HCT116 (cell line): ENCODE measurements at regions not wholly inside any gene's neighbourhood (a gene's known extent, or its start where the extent isn't known, plus 50 kb on each side); places are given as distances from the start of the nearest gene placed in this dataset.

Experiments used
- ATAC-seq: fragments of 200-7000 bp; cut with Tn5 transposase; 2 replicates; pipeline ENCODE4 v1.9.1; 2020; ENCODE audit warnings: mild to moderate bottlenecking, moderate library complexity
- BruUV-seq: library from RNA; stranded (reverse); fragments of 400-500 nt; replicated peaks from 2 replicates; lab custom pipeline; 2021; lab: Mats Ljungman, UMichigan
- CTCF ChIA-PET: fragments of 300-600 bp; sonication (Branson Sonifier 250); formaldehyde crosslinking; loops from one replicate; lab custom pipeline; 2021; ENCODE audit warnings: antibody characterized with exemption; lab: Charles Lee
- POLR2A ChIA-PET: fragments of 300-600, 350-600 bp; sonication (Branson Sonifier 250); formaldehyde crosslinking; loops from one replicate; lab custom pipeline; 2021; ENCODE audit warnings: antibody characterized with exemption; lab: Charles Lee
- RAD21 ChIA-PET, 2 experiments: fragments of 300-600 bp; sonication (Branson Sonifier 250); formaldehyde crosslinking; loops; one replicate each; lab custom pipeline; 2023; ENCODE audit warnings: low total read pairs in 2 of 2; ENCODE audit not compliant: uncharacterized antibody in 2 of 2, unreplicated experiment in 2 of 2, low non-redundant PET in 1 of 2; lab: Charles Lee
- DNase-seq: peaks from one replicate; pipeline ENCODE4 v3.0.0-alpha.2; 2010; ENCODE audit warnings: low read depth, low spot score
- H2AFZ ChIP-seq: fragments of 200-600 bp; shearing (Covaris generic), sonication (generic); 2 replicates; pipeline ENCODE4 v1.6.1; 2017; ENCODE audit warnings: low read depth, mixed run types, mixed read lengths, antibody characterized with exemption, low read length; ENCODE audit not compliant: poor library complexity, severe bottlenecking
- H3K27ac ChIP-seq: 2 replicates; pipeline ENCODE4 v1.5.1; 2012; ENCODE audit warnings: low read depth, low read length
- H3K27me3 ChIP-seq: fragments of 200-600 bp; sonication (generic); 2 replicates; pipeline ENCODE4 v1.6.1; 2016; ENCODE audit warnings: mixed run types, low read length, mixed read lengths; ENCODE audit not compliant: insufficient read depth
- H3K36me3 ChIP-seq, 2 experiments: fragments of 200-500 bp in 1 of 2; fragments of 200-600 bp in 1 of 2; sonication (Bioruptor generic) in 1 of 2; sonication (generic) in 1 of 2; 2 replicates each; pipeline versions ENCODE4 v1.5.1 to v1.6.1; 2014 to 2016; ENCODE audit warnings: low read length in 2 of 2, inconsistent platforms in 1 of 2, mixed read lengths in 1 of 2, mixed run types in 1 of 2; ENCODE audit not compliant: insufficient read depth in 2 of 2, control insufficient read depth in 1 of 2
- H3K4me1 ChIP-seq, 2 experiments: fragments of 200-600 bp in 1 of 2; sonication (generic) in 1 of 2; 2 replicates each; pipeline versions ENCODE4 v1.5.1 to v1.6.1; 2012 to 2017; ENCODE audit warnings: low read length in 2 of 2, inconsistent platforms in 1 of 2, mild to moderate bottlenecking in 1 of 2, mixed read lengths in 1 of 2, mixed run types in 1 of 2, moderate library complexity in 1 of 2; ENCODE audit not compliant: insufficient read depth in 2 of 2, control insufficient read depth in 1 of 2
- H3K4me2 ChIP-seq: fragments of 200-600 bp; sonication (generic); 2 replicates; pipeline ENCODE4 v1.6.1; 2017; ENCODE audit warnings: mixed run types, low read length, mixed read lengths
- H3K4me3 ChIP-seq, 2 experiments: fragments of 200-600 bp in 1 of 2; sonication (generic) in 1 of 2; replicated peaks in 1 of 2; 2 replicates each; pipeline ENCODE4 v1.5.1; 2011 to 2016; ENCODE audit warnings: low read length in 2 of 2, control low read depth in 1 of 2, low read depth in 1 of 2, mild to moderate bottlenecking in 1 of 2, mixed read lengths in 1 of 2, mixed run types in 1 of 2
- H3K79me2 ChIP-seq: fragments of 200-600 bp; sonication (generic); 2 replicates; pipeline ENCODE4 v1.6.1; 2017; ENCODE audit warnings: mild to moderate bottlenecking, mixed run types, low read length, moderate library complexity, mixed read lengths; ENCODE audit not compliant: insufficient read depth
- H3K9ac ChIP-seq: fragments of 200-600 bp; sonication (generic); 2 replicates; pipeline ENCODE4 v1.6.1; 2016; ENCODE audit warnings: low read length, mixed read lengths
- H3K9me2 ChIP-seq: fragments of 200-600 bp; sonication (generic), shearing (Covaris generic); 2 replicates; pipeline ENCODE4 v1.6.1; 2017; ENCODE audit warnings: mixed run types, mild to moderate bottlenecking, moderate library complexity; ENCODE audit not compliant: insufficient read depth
- H3K9me3 ChIP-seq, 2 experiments: fragments of 200-500 bp in 1 of 2; fragments of 200-600 bp in 1 of 2; sonication (Bioruptor generic) in 1 of 2; sonication (generic) in 1 of 2; 2 replicates each; pipeline ENCODE4 v1.6.1; 2014 to 2017; ENCODE audit warnings: low read length in 2 of 2, mixed read lengths in 2 of 2, inconsistent platforms in 1 of 2, low read depth in 1 of 2, mild to moderate bottlenecking in 1 of 2, mixed run types in 1 of 2, moderate library complexity in 1 of 2; ENCODE audit not compliant: control insufficient read depth in 1 of 2, insufficient read depth in 1 of 2
- H4K20me1 ChIP-seq: fragments of 200-600 bp; sonication (generic), shearing (Covaris generic); 2 replicates; pipeline ENCODE4 v1.6.1; 2017; ENCODE audit warnings: mixed run types, mild to moderate bottlenecking, moderate library complexity; ENCODE audit not compliant: insufficient read depth
- ATF3 ChIP-seq: IDR thresholded peaks from 2 replicates; pipeline ENCODE4 v1.6.1; 2012
- CBX3 ChIP-seq: IDR thresholded peaks from 2 replicates; pipeline ENCODE4 v1.6.1; 2012; ENCODE audit warnings: low read depth
- POLR2A ChIP-seq: IDR thresholded peaks from 2 replicates; pipeline ENCODE4 v1.7.0; 2011; ENCODE audit warnings: borderline replicate concordance; ENCODE audit not compliant: insufficient read depth, insufficient read length; ENCODE audit errors: extremely low read depth
- SRF ChIP-seq: IDR thresholded peaks from 2 replicates; pipeline ENCODE4 v1.6.1; 2012; ENCODE audit warnings: low read depth
- ZNF274 ChIP-seq: fragments of 200-500 bp; sonication (Bioruptor generic); IDR thresholded peaks from 2 replicates; pipeline ENCODE4 v1.6.1; 2014; ENCODE audit warnings: mild to moderate bottlenecking, low read depth, low read length, inconsistent platforms
- intact Hi-C: fragments of 100-400 bp; cut with micrococcal nuclease; formaldehyde crosslinking; loops from 2 replicates; pipeline ENCODE4 v1.10.0; 2022

- Histone ChIP-seq H2AFZ (no peak overlapping the region), H3K9me3 (no peaks in the 10 kb centered on the region), H4K20me1 (no peaks in the 10 kb centered on the region), H3K4me2 (no peak overlapping the region), H3K79me2 (no peaks in the 10 kb centered on the region), H3K9me2 (no peaks in the 10 kb centered on the region), H3K9ac (no peak overlapping the region), H3K4me3 (no peak overlapping the region), H3K4me1 (no peaks in the 10 kb centered on the region), H3K27me3 (no peaks in the 10 kb centered on the region), H3K27ac (no peak overlapping the region)
- ATAC-seq: no peak
- ChIA-PET POLR2A (no interaction called here), RAD21 (no interaction called here)
- intact Hi-C loops: no loop called here
- BruUV-seq: no TSS peak
- no peak for TF ChIP-seq POLR2A
- TF ChIP-seq, all 23 proteins: peak for 0
- no peaks in the 10 kb centered on the region for H3K36me3 ChIP-seq
- no peak for DNase-seq
- CTCF ChIA-PET: no interaction called here
Measured at GRCh38 chr17:69732272-69732918, 317.9 kb downstream of the MAP2K6 start.

- H3K4me2 ChIP-seq: no peak overlapping the region
- no peaks in the 10 kb centered on the region for H4K20me1 ChIP-seq
- no peaks in the 10 kb centered on the region for H3K4me1 ChIP-seq
- no peaks in the 10 kb centered on the region; a peak in 1 of 4 replicates for H3K9me3 ChIP-seq
- ATAC-seq (no peak), DNase-seq (no peak)
- H3K4me3 ChIP-seq: no peak overlapping the region
- POLR2A ChIA-PET: no interaction called here
- TF ChIP-seq POLR2A (no peak), CBX3 (no peak), ATF3 (no peak), SRF (no peak), ZNF274 (no peak)
- H3K27me3 ChIP-seq: no peaks in the 10 kb centered on the region
- CTCF ChIA-PET: no interaction called here
- H3K9me2 ChIP-seq: no peaks in the 10 kb centered on the region
- H3K36me3 ChIP-seq: no peaks in the 10 kb centered on the region
- intact Hi-C loops: no loop called here
- H3K9ac ChIP-seq: no peak overlapping the region
- H2AFZ ChIP-seq: no peak overlapping the region
- BruUV-seq: no TSS peak
- no peak overlapping the region for H3K27ac ChIP-seq
- RAD21 ChIA-PET: no interaction called here
- no peaks in the 10 kb centered on the region for H3K79me2 ChIP-seq
Measured at GRCh38 chr17:69733171-69734012, 318.9 kb downstream of the MAP2K6 start.
